Middle frontal gyrus (tissue), 1 donor: ENCODE measurements at regions not wholly inside any gene's neighbourhood (a gene's known extent, or its start where the extent isn't known, plus 50 kb on each side); places are given as distances from the start of the nearest gene placed in this dataset.

ENCODE experiments used
- DNase-seq: peaks from one replicate; pipeline ENCODE4 v3.0.0-alpha.2; 2015; ENCODE audit warnings: low spot score; ENCODE audit errors: extremely low spot score

DNA sequence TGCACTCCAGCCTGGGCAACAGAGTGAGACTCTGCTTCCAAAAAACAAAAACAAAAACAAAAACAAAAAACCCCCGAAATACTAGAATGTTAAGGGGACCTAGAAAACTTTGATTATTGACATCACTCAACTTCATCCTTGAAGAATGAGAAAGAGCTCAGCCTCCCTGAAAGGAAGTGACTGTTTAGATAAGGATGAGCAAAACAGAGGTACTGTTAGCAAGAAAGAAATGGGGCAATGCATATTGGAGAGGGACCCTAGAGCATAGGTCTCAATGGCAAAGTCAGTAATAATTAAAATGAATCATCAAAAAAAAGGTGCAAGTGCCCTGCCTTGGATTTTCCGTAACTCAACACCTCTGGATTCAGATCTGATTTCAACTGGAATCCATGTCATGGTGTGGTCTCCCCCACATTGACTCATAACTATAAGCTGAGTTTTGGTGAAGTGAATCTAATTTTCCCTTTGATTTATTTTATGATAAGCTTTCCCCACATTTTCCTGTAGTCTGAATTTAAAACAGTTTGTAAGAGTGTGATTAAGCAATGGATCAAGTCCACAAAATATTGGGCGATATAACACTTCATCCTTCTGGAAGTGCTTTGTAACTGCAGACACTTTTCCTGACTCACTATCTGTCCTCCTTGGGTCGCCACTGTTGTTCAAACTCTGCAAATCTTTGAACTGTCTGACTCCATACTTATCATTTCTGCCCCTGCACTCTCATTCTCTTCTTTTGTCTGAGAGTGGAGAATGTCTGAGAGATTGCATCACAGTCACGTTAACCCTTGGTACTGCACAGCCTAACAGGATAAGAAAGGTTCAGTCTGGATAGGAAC lies 224.8 kb upstream of the LYZL1 start:
- DNase-seq, result no peak

DNA sequence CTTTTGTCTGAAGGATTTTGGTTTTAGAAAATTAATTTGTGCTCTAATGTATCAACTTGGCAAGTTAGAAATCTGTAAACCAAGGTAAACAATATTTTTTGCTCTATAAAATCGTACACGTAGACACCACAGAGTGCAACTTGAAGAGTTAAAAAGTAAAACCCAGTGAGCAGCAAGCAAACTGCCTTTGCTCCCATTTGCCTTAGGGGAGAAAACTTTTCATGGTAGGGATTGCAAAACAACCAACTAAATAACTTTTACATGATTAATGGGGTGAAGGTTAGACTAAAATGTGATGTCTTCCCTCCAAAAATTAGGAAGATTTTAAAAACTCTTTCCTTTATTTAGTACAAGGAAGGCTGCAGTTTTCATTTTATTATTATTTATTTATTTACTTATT lies 224.2 kb upstream of the LYZL1 start:
- DNase-seq, result no peak

GRCh38 chr10:29067161-29067560 lies 221.7 kb upstream of the LYZL1 start:
- DNase-seq, result no peak

- no peak for DNase-seq
Observed at GRCh38 chr10:29067628-29068027, 221.2 kb upstream of the LYZL1 start.

DNA sequence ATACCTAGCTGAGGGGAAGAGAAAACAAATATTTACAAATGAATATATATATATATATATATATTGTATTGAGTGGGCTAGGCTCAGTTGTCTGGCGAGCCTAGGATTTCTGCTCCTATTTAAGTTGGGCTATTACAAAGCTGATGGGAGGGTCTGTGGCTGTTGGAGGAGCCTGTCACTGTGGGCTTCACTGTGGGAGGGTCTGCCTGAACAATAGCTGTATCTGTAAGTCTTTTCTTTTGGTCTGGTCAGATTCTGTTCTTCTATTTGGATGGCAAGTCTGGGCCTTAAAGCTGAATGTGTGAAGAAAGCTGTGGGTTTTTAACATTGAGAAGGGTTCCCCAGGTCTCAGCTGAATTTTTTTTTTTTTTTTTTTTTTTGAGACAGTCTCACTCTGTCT lies 220.6 kb upstream of the LYZL1 start:
- DNase-seq, result no peak

GRCh38 chr10:29068966-29069365 lies 219.9 kb upstream of the LYZL1 start:
- no peak for DNase-seq

DNA sequence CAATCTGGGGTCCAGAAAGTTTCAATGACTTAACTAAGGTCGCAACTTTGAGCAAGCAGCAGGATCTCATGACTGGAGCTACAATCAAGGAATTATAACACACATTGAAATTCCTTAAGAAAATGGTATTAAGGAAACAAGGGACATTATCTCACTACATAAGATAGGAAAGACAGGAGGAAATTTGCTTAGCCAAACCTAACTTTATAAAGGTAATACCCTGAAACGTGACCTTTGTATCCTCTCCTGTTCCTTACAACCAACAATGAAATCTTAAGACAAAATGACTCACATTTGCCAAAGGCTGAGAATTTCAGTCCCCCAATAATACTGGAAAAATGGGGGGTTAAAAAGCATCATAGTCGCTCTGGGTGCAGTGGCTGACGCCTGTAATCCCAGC lies 218.9 kb upstream of the LYZL1 start:
- DNase-seq, result no peak

DNA sequence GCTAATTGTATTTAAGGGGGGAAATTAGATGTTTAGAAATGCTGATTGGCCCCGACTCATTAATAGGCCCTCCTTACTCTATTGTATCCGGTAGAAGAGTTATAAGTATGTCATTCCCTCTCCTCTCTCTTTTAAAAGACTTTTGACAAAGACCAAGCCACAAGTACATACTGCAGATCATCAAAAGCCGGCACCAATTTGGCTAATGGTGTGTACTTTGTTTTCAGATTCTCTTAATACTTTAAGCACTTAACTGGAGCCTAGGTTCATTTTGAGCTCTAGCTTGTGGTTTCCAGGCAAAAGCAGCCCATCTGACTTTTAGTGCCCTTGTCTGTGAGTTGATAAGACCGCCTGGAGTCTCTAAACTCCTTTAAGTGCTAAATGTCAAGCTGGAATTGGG lies 210.0 kb upstream of the LYZL1 start:
- no peak for DNase-seq

DNA sequence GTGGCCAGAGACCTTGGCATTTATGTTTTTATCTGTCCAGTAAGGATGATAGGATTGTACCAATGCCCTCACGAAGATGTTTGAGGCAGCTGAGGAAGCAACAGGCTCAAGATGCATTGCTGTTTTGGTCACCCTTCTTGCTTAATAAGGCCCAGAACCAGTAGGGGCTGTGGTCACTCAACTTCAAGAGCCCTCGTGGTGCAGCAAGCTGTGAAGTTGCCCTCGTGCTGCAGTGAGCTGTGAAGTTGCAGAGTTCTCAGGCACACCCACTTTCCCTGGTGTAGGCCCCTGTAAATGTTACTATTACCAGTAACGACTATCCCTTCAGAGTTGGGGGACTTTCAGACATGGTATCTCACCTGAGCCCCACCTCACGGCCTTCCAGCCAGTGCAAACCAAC lies 207.6 kb upstream of the LYZL1 start:
- no peak for DNase-seq

GRCh38 chr10:29081951-29082685 lies 206.8 kb upstream of the LYZL1 start:
- DNase-seq, result no peak

DNA sequence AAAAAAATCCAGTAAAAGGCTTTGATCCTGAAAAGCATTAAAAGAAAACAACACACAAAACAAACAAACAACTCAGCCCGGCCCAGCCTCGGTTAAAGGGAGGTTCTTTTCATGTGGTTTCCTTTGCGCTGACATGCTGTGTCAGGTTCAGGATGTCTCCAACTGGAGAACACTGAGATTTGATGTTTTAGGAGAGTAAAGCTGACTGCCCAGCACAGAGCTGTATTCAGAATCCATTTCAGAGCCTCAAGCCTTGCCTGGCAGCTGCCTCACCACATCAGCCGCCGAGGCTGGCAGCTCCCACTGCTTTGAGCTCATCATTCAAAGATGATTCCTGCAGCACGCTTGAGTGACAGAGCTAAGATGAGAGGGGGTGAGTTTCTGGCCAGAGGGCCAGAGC lies 205.8 kb upstream of the LYZL1 start:
- DNase-seq, result no peak

GRCh38 chr10:29084681-29085307 lies 204.1 kb upstream of the LYZL1 start:
- no peak for DNase-seq

DNA sequence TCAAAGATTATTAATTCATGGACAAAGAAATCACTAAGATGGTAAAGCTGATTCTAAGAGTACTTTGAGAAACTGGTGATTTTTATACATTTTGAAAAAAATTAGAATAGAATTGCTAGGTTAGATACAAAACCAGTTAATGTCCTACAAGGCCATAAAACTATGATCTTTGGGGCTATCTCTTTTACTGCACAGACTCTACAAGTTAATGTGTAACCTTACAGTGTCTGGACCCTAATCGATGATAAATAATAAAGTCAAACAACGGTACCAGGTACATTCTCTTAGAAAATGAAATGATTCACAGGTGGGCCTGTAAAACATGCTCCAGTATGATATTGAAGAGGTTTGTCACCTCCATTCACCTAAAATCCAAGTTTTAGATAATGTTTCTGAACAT lies 199.8 kb upstream of the LYZL1 start:
- DNase-seq, result no peak

- no peak for DNase-seq
Observed at GRCh38 chr10:29096303-29096824, 192.5 kb upstream of the LYZL1 start.

GRCh38 chr10:29098423-29098822 lies 190.4 kb upstream of the LYZL1 start:
- DNase-seq, result no peak

- no peak for DNase-seq
Observed at GRCh38 chr10:29099001-29099400, 189.9 kb upstream of the LYZL1 start.

DNA sequence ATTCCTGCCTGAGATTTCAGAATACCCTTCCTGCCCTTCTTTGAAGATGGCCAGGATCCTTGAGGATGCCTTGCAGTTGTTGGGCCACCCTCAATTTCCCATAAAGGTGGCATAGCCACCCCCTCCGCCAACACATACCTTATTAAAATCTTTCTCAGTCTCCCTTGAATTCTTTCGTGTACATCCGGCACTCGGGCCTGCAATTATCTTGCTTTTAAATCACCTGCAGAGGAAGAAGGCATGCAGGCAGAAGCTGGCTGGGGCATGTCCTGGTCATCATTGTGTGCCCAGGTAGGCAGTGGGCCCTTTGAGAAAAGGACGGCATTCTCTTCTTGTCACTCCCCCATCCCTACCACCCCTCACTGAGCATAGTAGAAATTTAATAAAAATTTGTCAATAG lies 189.5 kb upstream of the LYZL1 start:
- no peak for DNase-seq

DNA sequence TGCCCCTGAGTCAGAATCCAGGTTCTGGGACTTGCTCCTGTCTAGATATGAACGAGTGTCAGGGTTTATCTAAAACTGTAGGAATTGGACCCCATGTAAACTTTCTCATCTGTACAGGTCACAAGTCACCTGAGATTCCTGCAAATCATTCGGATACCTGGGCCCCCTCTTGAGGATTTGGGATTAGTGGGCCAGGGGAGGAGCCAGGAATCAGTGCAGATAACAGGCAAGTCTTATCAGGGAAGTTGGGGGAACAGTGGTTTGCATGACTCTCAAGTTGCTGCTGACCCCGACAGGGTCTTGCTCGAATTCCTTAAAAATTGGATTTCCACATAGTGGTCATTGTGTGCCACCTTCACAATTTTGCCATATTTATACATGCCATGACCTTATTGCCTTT lies 188.4 kb upstream of the LYZL1 start:
- DNase-seq, result no peak

DNA sequence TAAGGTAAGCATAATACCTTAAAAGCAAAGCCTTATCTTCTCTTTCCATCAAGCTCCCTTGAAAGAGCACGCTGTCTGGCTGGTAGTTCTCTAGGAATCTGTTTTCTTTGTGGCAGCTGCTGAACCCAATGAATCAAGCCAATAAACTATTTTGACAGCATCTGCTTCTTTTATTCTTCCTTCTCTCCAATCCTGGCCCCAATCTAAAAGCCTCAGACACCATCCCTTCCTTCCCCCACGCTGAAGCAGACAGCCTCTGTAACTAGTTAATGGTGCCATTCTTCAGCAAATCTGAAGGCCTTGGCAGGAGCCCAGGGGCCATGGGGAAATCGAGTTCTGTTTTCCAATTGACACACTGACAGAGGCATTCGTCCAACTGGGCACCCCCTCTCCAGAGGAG lies 186.6 kb upstream of the LYZL1 start:
- DNase-seq, result no peak

- DNase-seq, result no peak
Observed at GRCh38 chr10:29102636-29103035, 186.2 kb upstream of the LYZL1 start.

DNA sequence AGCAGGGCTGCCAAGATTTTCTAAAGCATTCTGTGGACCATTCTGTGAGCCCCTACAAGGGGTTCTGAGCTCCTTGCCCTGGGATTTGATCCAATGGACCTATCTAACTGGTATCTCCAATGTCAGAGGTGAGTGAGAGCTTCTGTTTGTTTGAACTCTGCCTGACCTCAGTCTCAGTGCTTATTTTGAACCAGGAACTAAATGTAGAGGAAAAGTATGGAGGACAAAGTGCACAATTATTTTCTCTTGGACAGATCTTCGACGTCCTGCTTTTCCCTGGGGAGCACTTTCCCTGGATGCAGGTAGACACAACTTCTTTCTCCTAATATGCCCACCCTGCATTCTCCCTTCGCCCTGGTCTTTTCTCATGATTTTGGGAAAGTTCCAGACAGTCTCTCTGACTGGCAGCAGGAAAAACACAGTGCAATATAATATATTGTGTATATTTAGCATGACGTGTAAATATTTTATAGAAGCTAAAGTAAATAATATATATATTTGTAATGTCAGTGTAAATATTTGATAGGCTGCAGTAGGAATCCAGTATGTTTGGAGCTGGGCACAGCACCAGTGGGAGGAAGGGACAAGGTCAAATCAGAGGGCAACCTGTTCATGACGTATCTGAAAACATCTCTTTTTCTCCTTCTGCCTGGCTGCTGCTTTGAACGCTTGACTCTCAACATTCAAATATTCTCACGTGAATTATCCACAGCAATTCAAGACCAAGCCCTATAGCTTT lies 184.0 kb upstream of the LYZL1 start:
- no peak for DNase-seq
